SK-N-SH treated with all-trans-retinoic acid at 6 μM for 48 hours (cell line): ENCODE measurements at regions not wholly inside any gene's neighbourhood (a gene's known extent, or its start where the extent isn't known, plus 50 kb on each side); places are given as distances from the start of the nearest gene placed in this dataset.

Experiments
- ATAC-seq: fragments of 200-7000 bp; cut with Tn5 transposase; 3 replicates; pipeline ENCODE4 v1.9.1; 2020; ENCODE audit warnings: mild to moderate bottlenecking, moderate library complexity
- ARNTL ChIP-seq: fragments of 450-650 bp; formaldehyde crosslinking; IDR thresholded peaks from 2 replicates; pipeline ENCODE4 v1.5.0; 2020; ENCODE audit warnings: low read depth, mild to moderate bottlenecking, moderate library complexity, borderline replicate concordance
- BACH2 ChIP-seq: fragments of 250-450 bp; sonication (Bioruptor Pico); IDR thresholded peaks from 2 replicates; pipeline ENCODE4 v1.9.0; 2021; ENCODE audit warnings: mild to moderate bottlenecking, borderline replicate concordance
- CSDC2 ChIP-seq: fragments of 250-450 bp; sonication (Bioruptor Pico); IDR thresholded peaks from 2 replicates; pipeline ENCODE4 v1.5.0; 2020; ENCODE audit warnings: mild to moderate bottlenecking, moderate library complexity
- ESRRG ChIP-seq: fragments of 250-450 bp; sonication (Bioruptor Pico); IDR thresholded peaks from 2 replicates; pipeline ENCODE4 v1.6.1; 2021; ENCODE audit warnings: mild to moderate bottlenecking
- GLIS3 ChIP-seq: fragments of 250-450 bp; sonication (Bioruptor Pico); IDR thresholded peaks from 2 replicates; pipeline ENCODE4 v1.5.0; 2020; ENCODE audit warnings: mild to moderate bottlenecking, moderate library complexity
- ISL1 ChIP-seq: fragments of 250-450 bp; sonication (Bioruptor Pico); IDR thresholded peaks from 2 replicates; pipeline ENCODE4 v2.1.2; 2022; ENCODE audit warnings: mild to moderate bottlenecking, moderate library complexity
- OSR1 ChIP-seq: fragments of 250-450 bp; sonication (Bioruptor Pico); IDR thresholded peaks from 2 replicates; pipeline ENCODE4 v1.8.0; 2022; ENCODE audit warnings: moderate library complexity, mild to moderate bottlenecking, inconsistent platforms
- PPARA ChIP-seq: fragments of 250-450 bp; sonication (Bioruptor Pico); IDR thresholded peaks from 2 replicates; pipeline ENCODE4 v1.5.0; 2020; ENCODE audit warnings: mild to moderate bottlenecking, borderline replicate concordance
- RARB ChIP-seq: fragments of 250-450 bp; sonication (Bioruptor Pico); IDR thresholded peaks from 2 replicates; pipeline ENCODE4 v1.8.0; 2021; ENCODE audit warnings: mild to moderate bottlenecking, moderate library complexity
- SNAI2 ChIP-seq: fragments of 250-450 bp; sonication (Bioruptor Pico); IDR thresholded peaks from 2 replicates; pipeline ENCODE4 v1.5.0; 2020; ENCODE audit warnings: mild to moderate bottlenecking, moderate library complexity
- TCF4 ChIP-seq: fragments of 250-450 bp; sonication (Bioruptor Pico); IDR thresholded peaks from 2 replicates; pipeline ENCODE4 v1.8.0; 2021; ENCODE audit warnings: mild to moderate bottlenecking, moderate library complexity, borderline replicate concordance
- TOX ChIP-seq: fragments of 250-450 bp; sonication (Bioruptor Pico); IDR thresholded peaks from 2 replicates; pipeline ENCODE4 v1.8.0; 2021; ENCODE audit warnings: mild to moderate bottlenecking, moderate library complexity, borderline replicate concordance
- ZC3H10 ChIP-seq: fragments of 250-450 bp; sonication (Bioruptor Pico); IDR thresholded peaks from 2 replicates; pipeline ENCODE4 v1.5.1; 2021; ENCODE audit warnings: mild to moderate bottlenecking, moderate library complexity
- ZFP3 ChIP-seq: fragments of 250-450 bp; sonication (Bioruptor Pico); IDR thresholded peaks from 2 replicates; pipeline ENCODE4 v1.5.0; 2020; ENCODE audit warnings: mild to moderate bottlenecking, moderate library complexity
- ZFP30 ChIP-seq: fragments of 450-650 bp; formaldehyde crosslinking; IDR thresholded peaks from 2 replicates; pipeline ENCODE4 v1.5.0; 2022; ENCODE audit warnings: mild to moderate bottlenecking, moderate library complexity
- ZNF565 ChIP-seq: fragments of 450-650 bp; formaldehyde crosslinking; conservative IDR thresholded peaks from 2 replicates; pipeline ENCODE4 v1.5.0; 2020; ENCODE audit warnings: low read depth, mild to moderate bottlenecking, moderate library complexity
- ZNF8 ChIP-seq: fragments of 450-650 bp; formaldehyde crosslinking; IDR thresholded peaks from 2 replicates; pipeline ENCODE4 v1.5.0; 2020; ENCODE audit warnings: mild to moderate bottlenecking, moderate library complexity
- TF ChIP-seq, protein P1 (sequence below): fragments of 250-450 bp; sonication (Bioruptor Pico); IDR thresholded peaks from 2 replicates; pipeline ENCODE4 v1.8.0; 2021; ENCODE audit warnings: low read depth, mild to moderate bottlenecking, moderate library complexity, borderline replicate concordance
- TF ChIP-seq, protein P2 (sequence below): fragments of 250-450 bp; sonication (Bioruptor Pico); IDR thresholded peaks from 2 replicates; pipeline ENCODE4 v1.5.1; 2021; ENCODE audit warnings: mild to moderate bottlenecking, moderate library complexity
- TF ChIP-seq, protein P3 (sequence below): fragments of 250-450 bp; sonication (Bioruptor Pico); IDR thresholded peaks from 2 replicates; pipeline ENCODE4 v1.5.1; 2020; ENCODE audit warnings: low read depth, mild to moderate bottlenecking, moderate library complexity
- TF ChIP-seq, protein P4 (sequence below): fragments of 250-450 bp; sonication (Bioruptor Pico); IDR thresholded peaks from 2 replicates; pipeline ENCODE4 v1.5.0; 2020; ENCODE audit warnings: mild to moderate bottlenecking, moderate library complexity

DNA sequence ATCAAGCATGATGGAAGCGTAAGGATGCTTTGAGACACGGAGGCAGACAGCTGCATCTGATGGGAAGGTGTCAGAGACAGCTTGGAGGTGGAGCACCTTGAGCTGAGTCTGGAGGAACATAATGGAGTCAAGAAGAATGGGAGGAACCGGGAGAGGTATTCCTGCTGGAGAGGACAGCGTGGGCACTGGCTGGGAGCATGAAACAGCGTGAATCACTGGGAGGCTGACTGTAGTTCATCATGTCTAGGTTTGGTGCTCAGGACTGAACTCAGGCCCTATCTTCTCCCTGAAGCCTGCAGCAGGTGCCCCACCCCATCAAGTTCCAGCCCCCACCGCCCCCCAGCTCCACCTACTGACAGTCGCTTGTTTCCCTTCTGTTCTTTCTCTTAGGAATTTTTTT is 98.6 kb downstream of the TMEM17 start:
- TF ChIP-seq, protein P1, sequence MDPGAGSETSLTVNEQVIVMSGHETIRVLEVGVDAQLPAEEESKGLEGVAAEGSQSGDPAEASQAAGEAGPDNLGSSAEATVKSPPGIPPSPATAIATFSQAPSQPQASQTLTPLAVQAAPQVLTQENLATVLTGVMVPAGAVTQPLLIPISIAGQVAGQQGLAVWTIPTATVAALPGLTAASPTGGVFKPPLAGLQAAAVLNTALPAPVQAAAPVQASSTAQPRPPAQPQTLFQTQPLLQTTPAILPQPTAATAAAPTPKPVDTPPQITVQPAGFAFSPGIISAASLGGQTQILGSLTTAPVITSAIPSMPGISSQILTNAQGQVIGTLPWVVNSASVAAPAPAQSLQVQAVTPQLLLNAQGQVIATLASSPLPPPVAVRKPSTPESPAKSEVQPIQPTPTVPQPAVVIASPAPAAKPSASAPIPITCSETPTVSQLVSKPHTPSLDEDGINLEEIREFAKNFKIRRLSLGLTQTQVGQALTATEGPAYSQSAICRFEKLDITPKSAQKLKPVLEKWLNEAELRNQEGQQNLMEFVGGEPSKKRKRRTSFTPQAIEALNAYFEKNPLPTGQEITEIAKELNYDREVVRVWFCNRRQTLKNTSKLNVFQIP, result no peak
- TF ChIP-seq PPARA (CRISPR knock-in tag) (no peak), ZC3H10 (CRISPR knock-in tag) (no peak), ARNTL (no peak), OSR1 (CRISPR knock-in tag) (no peak), ZNF565 (CRISPR knock-in tag) (no peak), ZNF8 (CRISPR knock-in tag) (no peak), BACH2 (CRISPR knock-in tag) (no peak), RARB (no peak), ESRRG (CRISPR knock-in tag) (no peak), TCF4 (CRISPR knock-in tag) (no peak), ISL1 (CRISPR knock-in tag) (no peak), ZFP3 (no peak), GLIS3 (CRISPR knock-in tag) (no peak), SNAI2 (no peak), TOX (CRISPR knock-in tag) (no peak), CSDC2 (CRISPR knock-in tag) (no peak)
- TF ChIP-seq, protein P2, sequence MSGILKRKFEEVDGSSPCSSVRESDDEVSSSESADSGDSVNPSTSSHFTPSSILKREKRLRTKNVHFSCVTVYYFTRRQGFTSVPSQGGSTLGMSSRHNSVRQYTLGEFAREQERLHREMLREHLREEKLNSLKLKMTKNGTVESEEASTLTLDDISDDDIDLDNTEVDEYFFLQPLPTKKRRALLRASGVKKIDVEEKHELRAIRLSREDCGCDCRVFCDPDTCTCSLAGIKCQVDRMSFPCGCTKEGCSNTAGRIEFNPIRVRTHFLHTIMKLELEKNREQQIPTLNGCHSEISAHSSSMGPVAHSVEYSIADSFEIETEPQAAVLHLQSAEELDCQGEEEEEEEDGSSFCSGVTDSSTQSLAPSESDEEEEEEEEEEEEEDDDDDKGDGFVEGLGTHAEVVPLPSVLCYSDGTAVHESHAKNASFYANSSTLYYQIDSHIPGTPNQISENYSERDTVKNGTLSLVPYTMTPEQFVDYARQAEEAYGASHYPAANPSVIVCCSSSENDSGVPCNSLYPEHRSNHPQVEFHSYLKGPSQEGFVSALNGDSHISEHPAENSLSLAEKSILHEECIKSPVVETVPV (CRISPR knock-in tag), result no peak
- TF ChIP-seq, protein P3, sequence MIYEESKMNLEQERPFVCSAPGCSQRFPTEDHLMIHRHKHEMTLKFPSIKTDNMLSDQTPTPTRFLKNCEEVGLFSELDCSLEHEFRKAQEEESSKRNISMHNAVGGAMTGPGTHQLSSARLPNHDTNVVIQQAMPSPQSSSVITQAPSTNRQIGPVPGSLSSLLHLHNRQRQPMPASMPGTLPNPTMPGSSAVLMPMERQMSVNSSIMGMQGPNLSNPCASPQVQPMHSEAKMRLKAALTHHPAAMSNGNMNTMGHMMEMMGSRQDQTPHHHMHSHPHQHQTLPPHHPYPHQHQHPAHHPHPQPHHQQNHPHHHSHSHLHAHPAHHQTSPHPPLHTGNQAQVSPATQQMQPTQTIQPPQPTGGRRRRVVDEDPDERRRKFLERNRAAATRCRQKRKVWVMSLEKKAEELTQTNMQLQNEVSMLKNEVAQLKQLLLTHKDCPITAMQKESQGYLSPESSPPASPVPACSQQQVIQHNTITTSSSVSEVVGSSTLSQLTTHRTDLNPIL, result no peak
- TF ChIP-seq, protein P4, sequence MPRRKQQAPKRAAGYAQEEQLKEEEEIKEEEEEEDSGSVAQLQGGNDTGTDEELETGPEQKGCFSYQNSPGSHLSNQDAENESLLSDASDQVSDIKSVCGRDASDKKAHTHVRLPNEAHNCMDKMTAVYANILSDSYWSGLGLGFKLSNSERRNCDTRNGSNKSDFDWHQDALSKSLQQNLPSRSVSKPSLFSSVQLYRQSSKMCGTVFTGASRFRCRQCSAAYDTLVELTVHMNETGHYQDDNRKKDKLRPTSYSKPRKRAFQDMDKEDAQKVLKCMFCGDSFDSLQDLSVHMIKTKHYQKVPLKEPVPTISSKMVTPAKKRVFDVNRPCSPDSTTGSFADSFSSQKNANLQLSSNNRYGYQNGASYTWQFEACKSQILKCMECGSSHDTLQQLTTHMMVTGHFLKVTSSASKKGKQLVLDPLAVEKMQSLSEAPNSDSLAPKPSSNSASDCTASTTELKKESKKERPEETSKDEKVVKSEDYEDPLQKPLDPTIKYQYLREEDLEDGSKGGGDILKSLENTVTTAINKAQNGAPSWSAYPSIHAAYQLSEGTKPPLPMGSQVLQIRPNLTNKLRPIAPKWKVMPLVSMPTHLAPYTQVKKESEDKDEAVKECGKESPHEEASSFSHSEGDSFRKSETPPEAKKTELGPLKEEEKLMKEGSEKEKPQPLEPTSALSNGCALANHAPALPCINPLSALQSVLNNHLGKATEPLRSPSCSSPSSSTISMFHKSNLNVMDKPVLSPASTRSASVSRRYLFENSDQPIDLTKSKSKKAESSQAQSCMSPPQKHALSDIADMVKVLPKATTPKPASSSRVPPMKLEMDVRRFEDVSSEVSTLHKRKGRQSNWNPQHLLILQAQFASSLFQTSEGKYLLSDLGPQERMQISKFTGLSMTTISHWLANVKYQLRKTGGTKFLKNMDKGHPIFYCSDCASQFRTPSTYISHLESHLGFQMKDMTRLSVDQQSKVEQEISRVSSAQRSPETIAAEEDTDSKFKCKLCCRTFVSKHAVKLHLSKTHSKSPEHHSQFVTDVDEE (CRISPR knock-in tag), result no peak
- no peak for ATAC-seq

DNA sequence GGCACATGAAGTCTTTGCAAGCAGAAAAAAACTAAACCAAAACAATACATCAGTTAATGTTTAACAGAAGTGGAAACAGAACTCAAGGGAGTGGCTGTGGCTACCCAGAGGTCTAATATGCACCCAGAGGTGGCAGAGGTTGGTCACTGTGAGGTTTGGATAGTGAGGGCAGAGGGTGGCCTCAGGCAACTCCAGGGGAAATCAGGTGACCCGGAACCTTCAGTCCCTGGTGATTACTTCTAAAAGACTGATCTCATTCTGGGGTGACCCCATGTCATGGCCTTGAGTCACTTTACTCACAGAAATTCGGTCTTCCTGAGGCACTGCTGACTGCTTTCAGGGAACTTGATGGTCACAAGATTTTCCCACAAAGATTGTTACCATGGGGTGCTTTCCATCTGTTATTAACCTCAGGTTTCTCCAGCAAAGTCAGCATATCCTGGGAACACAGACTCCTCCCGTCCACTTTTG is 99.4 kb downstream of the TMEM17 start:
- TF ChIP-seq CSDC2 (CRISPR knock-in tag) (no peak), TCF4 (CRISPR knock-in tag) (no peak), GLIS3 (CRISPR knock-in tag) (no peak), ZFP30 (CRISPR knock-in tag) (no peak), ZNF565 (CRISPR knock-in tag) (no peak), RARB (no peak), TOX (CRISPR knock-in tag) (no peak)
- TF ChIP-seq, protein P2 (CRISPR knock-in tag), result no peak
- TF ChIP-seq, protein P4 (CRISPR knock-in tag), result no peak
- no peak for ATAC-seq
